Urinary bladder (tissue), 3 donors: ENCODE measurements at regions not wholly inside any gene's neighbourhood (a gene's known extent, or its start where the extent isn't known, plus 50 kb on each side); places are given as distances from the start of the nearest gene placed in this dataset.
"Not testable (repeated sequence)": the region's sequence is repeated elsewhere in the genome, so short reads cannot be mapped to it uniquely, and the experiment has no call there.

Experiments
- DNase-seq: peaks from one replicate; pipeline ENCODE4 v3.0.0-alpha.2; 2015; ENCODE audit errors: extremely low spot score
- H3K27ac ChIP-seq: one replicate; pipeline ENCODE4 v1.5.1; 2013; ENCODE audit warnings: low read depth, mild to moderate bottlenecking, moderate library complexity
- H3K36me3 ChIP-seq: one replicate; pipeline ENCODE4 v1.6.1; 2013; ENCODE audit warnings: mild to moderate bottlenecking, moderate library complexity; ENCODE audit not compliant: insufficient read depth
- H3K4me1 ChIP-seq: one replicate; pipeline ENCODE4 v1.6.1; 2013; ENCODE audit warnings: mild to moderate bottlenecking, moderate library complexity; ENCODE audit not compliant: insufficient read depth
- H3K4me3 ChIP-seq: one replicate; pipeline ENCODE4 v1.5.1; 2013; ENCODE audit warnings: low read depth, low read length
- WGBS: extraction: QIAGEN DNeasy Blood & Tissue Kit; methylation state at CpG from one replicate; pipeline ENCODE4 v1.1.7; 2013; 5-methylcytosine and 5-hydroxymethylcytosine counted together
- donor health status: healthy with polysubstance abuse.
- donor health status: healthy.

GRCh38 chr9:119934497-119934896 lies 565.3 kb upstream of the BRINP1 start:
- no peak for DNase-seq
- Histone ChIP-seq H3K4me1 (no peaks in the 10 kb centered on the region), H3K27ac (no peak overlapping the region), H3K4me3 (no peak overlapping the region), H3K36me3 (no peaks in the 10 kb centered on the region)
- 64% methylated on average over 4 of the region's 4 CpGs for WGBS

GRCh38 chr9:119933191-119933590 lies 564.0 kb upstream of the BRINP1 start:
- 94% methylated on average over 5 of the region's 5 CpGs for WGBS
- Histone ChIP-seq H3K4me1 (no peaks in the 10 kb centered on the region), H3K27ac (no peak overlapping the region), H3K4me3 (no peak overlapping the region), H3K36me3 (no peaks in the 10 kb centered on the region)
- DNase-seq, result no peak

- Histone ChIP-seq H3K4me1 (no peaks in the 10 kb centered on the region), H3K36me3 (no peaks in the 10 kb centered on the region), H3K4me3 (no peak overlapping the region), H3K27ac (no peak overlapping the region)
- DNase-seq, result no peak
- 83% methylated on average over 4 of the region's 4 CpGs for WGBS
These were observed 555.5 kb upstream of the BRINP1 start for GRCh38 chr9:119924736-119925135.

GRCh38 chr9:119917175-119917574 lies 547.9 kb upstream of the BRINP1 start:
- DNase-seq, result no peak
- WGBS, result 90% methylated on average over 5 of the region's 5 CpGs

GRCh38 chr9:119907056-119907455 lies 537.8 kb upstream of the BRINP1 start:
- H3K27ac ChIP-seq, result no peak overlapping the region
- no peaks in the 10 kb centered on the region for H3K36me3 ChIP-seq
- 83% methylated on average over 1 of the region's 1 CpG for WGBS
- no peaks in the 10 kb centered on the region for H3K4me1 ChIP-seq
- no peak overlapping the region for H3K4me3 ChIP-seq
- no peak for DNase-seq

More at GRCh38 chr9:119917175-119917574, 547.9 kb upstream of the BRINP1 start:
- H3K36me3 ChIP-seq, result no peaks in the 10 kb centered on the region
- no peak overlapping the region for H3K27ac ChIP-seq
- H3K4me1 ChIP-seq, result no peaks in the 10 kb centered on the region
- no peak overlapping the region for H3K4me3 ChIP-seq

- Histone ChIP-seq H3K36me3 (no peaks in the 10 kb centered on the region), H3K27ac (no peak overlapping the region), H3K4me1 (no peaks in the 10 kb centered on the region), H3K4me3 (no peak overlapping the region)
- no peak for DNase-seq
- 91% methylated on average over 1 of the region's 1 CpG for WGBS
These were observed 536.5 kb upstream of the BRINP1 start for GRCh38 chr9:119905724-119906123.

- H3K27ac ChIP-seq, result no peak overlapping the region
- DNase-seq, result no peak
- H3K36me3 ChIP-seq, result no peaks in the 10 kb centered on the region
- H3K4me1 ChIP-seq, result no peaks in the 10 kb centered on the region
- no peak overlapping the region for H3K4me3 ChIP-seq
- WGBS, result 54% methylated on average over 5 of the region's 5 CpGs
These were observed 534.6 kb upstream of the BRINP1 start for GRCh38 chr9:119903851-119904250.

- WGBS, result 65% methylated on average over 4 of the region's 4 CpGs
- H3K27ac ChIP-seq, result no peak overlapping the region
- no peak overlapping the region for H3K4me3 ChIP-seq
- no peaks in the 10 kb centered on the region for H3K4me1 ChIP-seq
- no peaks in the 10 kb centered on the region for H3K36me3 ChIP-seq
- DNase-seq, result no peak
These were observed 533.4 kb upstream of the BRINP1 start for GRCh38 chr9:119902611-119903010.

GRCh38 chr9:119898316-119898715 lies 529.1 kb upstream of the BRINP1 start:
- no peak overlapping the region for H3K4me3 ChIP-seq
- DNase-seq, result no peak
- no peaks in the 10 kb centered on the region for H3K36me3 ChIP-seq
- no peaks in the 10 kb centered on the region for H3K4me1 ChIP-seq
- no peak overlapping the region for H3K27ac ChIP-seq

GRCh38 chr9:119884438-119884837 lies 515.2 kb upstream of the BRINP1 start:
- Histone ChIP-seq H3K27ac (no peak overlapping the region), H3K36me3 (no peaks in the 10 kb centered on the region), H3K4me3 (no peak overlapping the region), H3K4me1 (no peaks in the 10 kb centered on the region)
- WGBS, result 76% methylated on average over 2 of the region's 2 CpGs
- DNase-seq, result no peak

GRCh38 chr9:119881898-119882297 lies 512.7 kb upstream of the BRINP1 start:
- 52% methylated on average over 6 of the region's 6 CpGs for WGBS
- Histone ChIP-seq H3K4me3 (no peak overlapping the region), H3K27ac (no peak overlapping the region), H3K36me3 (no peaks in the 10 kb centered on the region), H3K4me1 (no peaks in the 10 kb centered on the region)
- DNase-seq, result no peak

GRCh38 chr9:119880361-119880760 lies 511.1 kb upstream of the BRINP1 start:
- DNase-seq, result no peak
- Histone ChIP-seq H3K27ac (no peak overlapping the region), H3K4me3 (no peak overlapping the region), H3K36me3 (no peaks in the 10 kb centered on the region), H3K4me1 (no peaks in the 10 kb centered on the region)
- 77% methylated on average over 3 of the region's 3 CpGs for WGBS

GRCh38 chr9:119877306-119877705 lies 508.1 kb upstream of the BRINP1 start:
- H3K27ac ChIP-seq, result no peak overlapping the region
- no peak overlapping the region for H3K4me3 ChIP-seq
- 85% methylated on average over 6 of the region's 6 CpGs for WGBS
- H3K36me3 ChIP-seq, result no peaks in the 10 kb centered on the region
- DNase-seq, result no peak
- no peaks in the 10 kb centered on the region for H3K4me1 ChIP-seq

GRCh38 chr9:119873877-119874276 lies 504.6 kb upstream of the BRINP1 start:
- H3K4me3 ChIP-seq, result no peak overlapping the region
- 77% methylated on average over 3 of the region's 3 CpGs for WGBS
- DNase-seq, result no peak
- no peaks in the 10 kb centered on the region for H3K36me3 ChIP-seq
- H3K4me1 ChIP-seq, result no peaks in the 10 kb centered on the region
- no peak overlapping the region for H3K27ac ChIP-seq

- H3K4me1 ChIP-seq, H3K36me3 ChIP-seq, H3K27ac ChIP-seq, DNase-seq, H3K4me3 ChIP-seq: not testable (repeated sequence)
- 97% methylated on average over 26 of the region's 26 CpGs for WGBS
These were observed 501.0 kb upstream of the BRINP1 start for GRCh38 chr9:119870251-119870650.
